BLaER1 (cell line): ENCODE measurements at regions not wholly inside any gene's neighbourhood (a gene's known extent, or its start where the extent isn't known, plus 50 kb on each side); places are given as distances from the start of the nearest gene placed in this dataset.
A peak's percentile ranks its signal among the peaks of the same experiment; 100 is the strongest.
"Not testable (repeated sequence)": the region's sequence is repeated elsewhere in the genome, so short reads cannot be mapped to it uniquely, and the experiment has no call there.

Experiments used
- H3K27ac ChIP-seq: shearing (Covaris generic); formaldehyde crosslinking; 2 replicates; pipeline ENCODE4 v1.8.1; 2022
- H3K27me3 ChIP-seq: shearing (Covaris generic); formaldehyde crosslinking; 2 replicates; pipeline ENCODE4 v1.8.1; 2022
- H3K36me3 ChIP-seq: shearing (Covaris generic); formaldehyde crosslinking; 2 replicates; pipeline ENCODE4 v1.8.1; 2022
- H3K4me1 ChIP-seq: shearing (Covaris generic); formaldehyde crosslinking; 2 replicates; pipeline ENCODE4 v1.8.1; 2022
- H3K4me2 ChIP-seq: shearing (Covaris generic); formaldehyde crosslinking; 2 replicates; pipeline ENCODE4 v1.8.1; 2022
- H3K4me3 ChIP-seq: shearing (Covaris generic); formaldehyde crosslinking; 2 replicates; pipeline ENCODE4 v1.8.1; 2022
- H3K9ac ChIP-seq: shearing (Covaris generic); formaldehyde crosslinking; 2 replicates; pipeline ENCODE4 v1.8.1; 2022
- H3K9me3 ChIP-seq: shearing (Covaris generic); formaldehyde crosslinking; 2 replicates; pipeline ENCODE4 v1.8.1; 2022
- H4K20me1 ChIP-seq: shearing (Covaris generic); formaldehyde crosslinking; 2 replicates; pipeline ENCODE4 v1.8.1; 2022
- Cebpa-rat ChIP-seq: shearing (Covaris generic); IDR thresholded peaks from 2 replicates; pipeline ENCODE4 v1.8.1; 2022

GRCh38 chr6:14999106-14999505, 246.8 kb upstream of the JARID2 start:
- no peaks in the 10 kb centered on the region for H4K20me1 ChIP-seq
- no peak overlapping the region for H3K27ac ChIP-seq
- H3K36me3 ChIP-seq, result no peaks in the 10 kb centered on the region
- H3K9ac ChIP-seq, result no peak overlapping the region
- no peaks in the 10 kb centered on the region for H3K27me3 ChIP-seq
- TF ChIP-seq Cebpa-rat, result no peak
- no peaks in the 10 kb centered on the region for H3K9me3 ChIP-seq
- H3K4me3 ChIP-seq, result no peak overlapping the region
- no peaks in the 10 kb centered on the region for H3K4me1 ChIP-seq
- H3K4me2 ChIP-seq, result no peak overlapping the region

- no peaks in the 10 kb centered on the region for H3K36me3 ChIP-seq
- no peaks in the 10 kb centered on the region for H4K20me1 ChIP-seq
- H3K27me3 ChIP-seq, result no peaks in the 10 kb centered on the region
- H3K4me1 ChIP-seq, result no peaks in the 10 kb centered on the region
- H3K27ac ChIP-seq, result no peak overlapping the region
- H3K9ac ChIP-seq, result no peak overlapping the region
- H3K4me2 ChIP-seq, result no peak overlapping the region
- TF ChIP-seq Cebpa-rat, result no peak
- no peaks in the 10 kb centered on the region for H3K9me3 ChIP-seq
- H3K4me3 ChIP-seq, result no peak overlapping the region
Measured at GRCh38 chr6:15001326-15001910, 244.5 kb upstream of the JARID2 start.

GRCh38 chr6:15008269-15008668, 237.6 kb upstream of the JARID2 start:
- Histone ChIP-seq H3K4me2 (no peak overlapping the region), H3K27ac (no peak overlapping the region), H3K36me3 (no peaks in the 10 kb centered on the region), H3K4me1 (no peaks in the 10 kb centered on the region), H3K9ac (no peak overlapping the region), H3K9me3 (no peaks in the 10 kb centered on the region; the same call in 1 of the 2 replicates), H3K27me3 (no peaks in the 10 kb centered on the region), H4K20me1 (no peaks in the 10 kb centered on the region), H3K4me3 (no peak overlapping the region)
- no peak for TF ChIP-seq Cebpa-rat

GRCh38 chr6:15014958-15015357, 230.9 kb upstream of the JARID2 start:
- Histone ChIP-seq H3K9me3 (no peaks in the 10 kb centered on the region; the same call in 1 of the 2 replicates), H3K4me1 (peaks cover 13% of the 10 kb centered on the region), H3K27ac (no peak overlapping the region), H3K27me3 (no peaks in the 10 kb centered on the region), H3K9ac (no peak overlapping the region), H4K20me1 (no peaks in the 10 kb centered on the region), H3K4me2 (no peak overlapping the region), H3K36me3 (no peaks in the 10 kb centered on the region), H3K4me3 (no peak overlapping the region)
- no peak for TF ChIP-seq Cebpa-rat

- Histone ChIP-seq H3K9ac (no peak overlapping the region), H4K20me1 (no peaks in the 10 kb centered on the region), H3K4me2 (peak overlapping the region; percentile 53), H3K36me3 (no peaks in the 10 kb centered on the region), H3K9me3 (no peaks in the 10 kb centered on the region; the same call in 1 of the 2 replicates), H3K4me3 (no peak overlapping the region), H3K27ac (no peak overlapping the region), H3K4me1 (peaks cover 20% of the 10 kb centered on the region), H3K27me3 (no peaks in the 10 kb centered on the region)
- TF ChIP-seq Cebpa-rat, result no peak
Measured at GRCh38 chr6:15016813-15017212, 229.1 kb upstream of the JARID2 start.

- H3K36me3 ChIP-seq, result no peaks in the 10 kb centered on the region
- no peak for TF ChIP-seq Cebpa-rat
- H3K27me3 ChIP-seq, result no peaks in the 10 kb centered on the region
- no peak overlapping the region for H3K4me3 ChIP-seq
- no peaks in the 10 kb centered on the region; the same call in 1 of the 2 replicates for H3K9me3 ChIP-seq
- H3K4me2 ChIP-seq, result peak overlapping the region; percentile 53
- H3K9ac ChIP-seq, result no peak overlapping the region
- H3K4me1 ChIP-seq, result peaks cover 24% of the 10 kb centered on the region
- H4K20me1 ChIP-seq, result no peaks in the 10 kb centered on the region
- H3K27ac ChIP-seq, result no peak overlapping the region
Measured at GRCh38 chr6:15017261-15017660, 228.6 kb upstream of the JARID2 start.

GRCh38 chr6:15017803-15018202, 228.1 kb upstream of the JARID2 start:
- Histone ChIP-seq H3K27ac (no peak overlapping the region), H3K9ac (no peak overlapping the region)

GRCh38 chr6:15020119-15020770, 225.6 kb upstream of the JARID2 start:
- no peak overlapping the region for H3K4me2 ChIP-seq
- H3K4me3 ChIP-seq, result no peak overlapping the region
- H3K4me1 ChIP-seq, result peaks cover 28% of the 10 kb centered on the region
- no peaks in the 10 kb centered on the region for H3K9me3 ChIP-seq
- H3K9ac ChIP-seq, result no peak overlapping the region
- no peaks in the 10 kb centered on the region for H3K36me3 ChIP-seq
- no peaks in the 10 kb centered on the region for H3K27me3 ChIP-seq
- no peak overlapping the region for H3K27ac ChIP-seq
- no peak for TF ChIP-seq Cebpa-rat
- no peaks in the 10 kb centered on the region for H4K20me1 ChIP-seq

More at GRCh38 chr6:15017803-15018202, 228.1 kb upstream of the JARID2 start:
- no peak for TF ChIP-seq Cebpa-rat
- Histone ChIP-seq H3K4me2 (peak overlapping the region; percentile 53), H3K4me3 (no peak overlapping the region), H4K20me1 (no peaks in the 10 kb centered on the region), H3K9me3 (no peaks in the 10 kb centered on the region; the same call in 1 of the 2 replicates), H3K27me3 (no peaks in the 10 kb centered on the region), H3K36me3 (no peaks in the 10 kb centered on the region), H3K4me1 (peaks cover 28% of the 10 kb centered on the region)

GRCh38 chr6:15021074-15021473, 224.8 kb upstream of the JARID2 start:
- Histone ChIP-seq H3K9me3 (no peaks in the 10 kb centered on the region), H3K27me3 (no peaks in the 10 kb centered on the region), H3K4me2 (no peak overlapping the region), H3K4me3 (no peak overlapping the region), H4K20me1 (no peaks in the 10 kb centered on the region), H3K36me3 (no peaks in the 10 kb centered on the region), H3K27ac (no peak overlapping the region), H3K4me1 (peaks cover 28% of the 10 kb centered on the region), H3K9ac (no peak overlapping the region)
- no peak for TF ChIP-seq Cebpa-rat

GRCh38 chr6:15023018-15023417, 222.9 kb upstream of the JARID2 start:
- not testable (repeated sequence) for H3K36me3 ChIP-seq, H3K4me2 ChIP-seq, H4K20me1 ChIP-seq, H3K9me3 ChIP-seq, H3K4me3 ChIP-seq, H3K27me3 ChIP-seq, H3K9ac ChIP-seq, H3K27ac ChIP-seq
- H3K4me1 ChIP-seq, result peaks cover 24% of the 10 kb centered on the region
